ENCODE measurements at regions not wholly inside any gene's neighbourhood (a gene's known extent, or its start where the extent isn't known, plus 50 kb on each side); places are given as distances from the start of the nearest gene placed in this dataset.

DNA sequence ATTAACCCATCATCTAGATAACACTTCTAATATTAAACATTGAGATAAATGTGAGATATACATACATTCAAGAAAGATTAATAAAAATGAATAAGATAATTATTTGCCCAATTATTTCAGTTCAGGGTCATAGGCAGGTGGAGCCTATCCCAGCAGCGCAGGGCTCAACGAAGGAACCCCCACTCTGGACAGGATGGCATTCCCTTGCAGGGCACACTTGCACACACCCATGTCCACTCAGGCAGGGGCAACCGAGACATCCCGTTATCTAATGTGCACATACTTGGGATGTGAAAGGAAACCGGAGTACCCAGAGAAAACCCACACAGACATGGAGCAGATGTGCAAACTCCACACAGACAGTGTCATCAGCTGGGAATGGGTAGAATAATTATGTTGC, 175.4 kb upstream of the CMC1 start:
- TF ChIP-seq SUZ12 (IDR thresholded peaks at IDR 0.05; ENCODE audit: extremely low read depth, insufficient read depth, insufficient read length) (no peak), ZNF274 (IDR thresholded peaks at IDR 0.05; ENCODE audit: low read depth, low read length) (no peak), YY1 (IDR thresholded peaks at IDR 0.05; ENCODE audit: insufficient read depth, insufficient read length) (no peak)

All from NT2/D1 (cell line).